ENCODE measurements at regions not wholly inside any gene's neighbourhood (a gene's known extent, or its start where the extent isn't known, plus 50 kb on each side); places are given as distances from the start of the nearest gene placed in this dataset.

DNA sequence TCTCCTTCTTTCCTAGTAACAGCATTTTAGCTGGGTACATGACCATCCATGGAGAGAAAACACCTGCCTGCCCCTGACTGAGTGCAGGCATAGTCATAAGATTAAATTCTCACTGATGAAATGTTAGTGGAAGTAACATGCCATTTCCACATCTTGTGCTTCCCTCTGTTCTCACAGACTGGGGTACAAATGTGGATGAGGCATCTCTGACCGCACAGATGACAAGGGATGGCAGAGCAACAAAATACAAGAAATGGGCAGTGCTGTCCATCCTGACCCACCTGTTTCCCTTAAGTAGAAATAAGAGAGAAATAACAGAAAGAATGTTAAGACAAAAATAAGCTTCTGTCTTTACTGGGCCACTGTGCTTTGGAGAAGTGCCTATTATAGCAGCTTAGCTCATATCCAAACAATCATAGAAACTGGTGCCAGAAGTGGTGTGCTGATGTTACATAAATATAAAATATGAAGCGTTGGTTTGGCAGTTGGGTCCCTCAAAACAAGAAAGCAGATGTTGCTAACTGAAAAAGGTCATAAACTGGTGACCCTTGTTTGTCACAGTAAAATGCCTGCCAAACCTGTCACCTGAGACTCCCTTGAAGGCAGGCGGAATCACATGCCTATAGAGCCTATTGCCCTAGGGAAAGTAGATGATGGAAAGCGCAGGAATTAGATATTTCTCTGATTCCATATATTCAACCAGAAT, 72.4 kb upstream of the CCDC150 start:
- no peak for TF ChIP-seq CTCF (IDR thresholded peaks at IDR 0.05; ENCODE audit: insufficient read depth, low read depth, low read length)
- no peak for TF ChIP-seq EZH2 (IDR thresholded peaks at IDR 0.05; ENCODE audit: insufficient read depth, low read length)
